ENCODE measurements at regions not wholly inside any gene's neighbourhood (a gene's known extent, or its start where the extent isn't known, plus 50 kb on each side); places are given as distances from the start of the nearest gene placed in this dataset.

GRCh38 chr6:9360881-9361280, 925.5 kb upstream of the SLC35B3 start:
- Histone ChIP-seq H3K27ac (ENCODE audit: insufficient read depth, low read depth, low read length) (no peak overlapping the region), H3K27me3 (ENCODE audit: control insufficient read depth in 2 of 2, insufficient read depth in 2 of 2, low read length in 2 of 2) (no peaks in the 10 kb centered on the region), H2AFZ (ENCODE audit: low read depth, low read length) (no peak overlapping the region), H3K9me3 (replicated peaks; ENCODE audit: control insufficient read depth, insufficient read depth, low read length) (peaks cover 1% of the 10 kb centered on the region), H3K36me3 (ENCODE audit: control insufficient read depth in 2 of 2, extremely low read depth in 1 of 2, insufficient read depth in 2 of 2, low read length in 2 of 2) (no peaks in the 10 kb centered on the region), H4K20me1 (replicated peaks; ENCODE audit: control insufficient read depth, extremely low read depth, insufficient read depth, low read length) (no peaks in the 10 kb centered on the region), H3K4me2 (ENCODE audit: insufficient read depth, low read length) (no peak overlapping the region), H3K4me1 (ENCODE audit: control insufficient read depth, extremely low read depth, insufficient read depth, low read length) (no peaks in the 10 kb centered on the region), H3K79me2 (ENCODE audit: control insufficient read depth, insufficient read depth, low read length) (no peaks in the 10 kb centered on the region), H3K9me1 (replicated peaks; ENCODE audit: control insufficient read depth, extremely low read depth, insufficient read depth, low read length) (no peaks in the 10 kb centered on the region), H3K9ac (replicated peaks; ENCODE audit: extremely low read depth, insufficient read depth, low read length) (no peak overlapping the region), H3K4me3 (replicated peaks in 1 of 3; ENCODE audit: insufficient read depth in 1 of 3, low read depth in 1 of 3, low read length in 3 of 3) (no peak overlapping the region)
- TF ChIP-seq JUN (IDR thresholded peaks at IDR 0.05; ENCODE audit: borderline replicate concordance, insufficient read depth, insufficient read length, low read depth) (no peak), POLR2AphosphoS5 (IDR thresholded peaks at IDR 0.05; ENCODE audit: insufficient read depth, low read depth, low read length) (no peak), MAX (IDR thresholded peaks at IDR 0.05; ENCODE audit: insufficient read depth, insufficient read length) (no peak), CTCF (IDR thresholded peaks at IDR 0.05; ENCODE audit: extremely low read depth in 1 of 2, insufficient read depth in 1 of 2, low read depth in 1 of 2, low read length in 2 of 2) (no peak), FOS (IDR thresholded peaks at IDR 0.05; ENCODE audit: borderline replicate concordance, insufficient read depth, low read length) (no peak), POLR2A (IDR thresholded peaks at IDR 0.05; ENCODE audit: low read depth, low read length) (no peak), MYC (IDR thresholded peaks at IDR 0.05; ENCODE audit: low read depth, low read length) (no peak), EZH2 (IDR thresholded peaks at IDR 0.05; ENCODE audit: borderline replicate concordance, low read depth, low read length, severe bottlenecking) (no peak), GATA2 (IDR thresholded peaks at IDR 0.05; ENCODE audit: insufficient read depth, insufficient read length, low read depth, low read length) (no peak)
- CTCF ChIA-PET, result no interaction called here
- POLR2A ChIA-PET, result no interaction called here
- BruUV-seq (replicated peaks), result no TSS peak
- FAIRE-seq (no peak), DNase-seq (ENCODE audit: low read depth, low spot score) (no peak)
- dilution Hi-C loops (cut with MboI; ENCODE audit: extremely low pct_ligation_motif_present, low sequenced_read_pairs), result no loop called here
- intact Hi-C loops (cut with micrococcal nuclease), result no loop called here
